ENCODE measurements at regions not wholly inside any gene's neighbourhood (a gene's known extent, or its start where the extent isn't known, plus 50 kb on each side); places are given as distances from the start of the nearest gene placed in this dataset.
"Not testable (repeated sequence)": the region's sequence is repeated elsewhere in the genome, so short reads cannot be mapped to it uniquely, and the experiment has no call there.

DNA sequence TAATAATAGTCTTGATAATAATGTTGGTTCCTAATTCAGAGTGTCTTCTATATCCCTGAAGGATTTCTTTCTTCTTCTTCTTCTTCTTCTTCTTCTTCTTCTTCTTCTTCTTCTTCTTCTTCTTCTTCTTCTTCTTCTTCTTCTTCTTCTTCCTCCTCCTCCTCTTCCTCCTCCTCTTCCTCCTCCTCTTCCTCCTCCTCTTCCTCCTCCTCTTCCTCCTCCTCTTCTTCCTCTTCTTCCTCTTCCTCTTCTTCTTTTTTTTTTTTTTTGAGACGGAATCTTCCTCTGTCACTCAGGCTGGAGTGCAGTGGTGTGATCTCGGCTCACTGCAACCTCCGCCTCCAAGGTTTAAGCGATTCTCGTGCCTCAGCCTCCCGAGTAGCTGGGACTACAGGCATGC lies 242.8 kb upstream of the CPHXL start:
- H3K4me1 ChIP-seq (ENCODE audit: control insufficient read depth in 1 of 2, insufficient read depth in 2 of 2, low read length in 2 of 2); H3K9me3 ChIP-seq (ENCODE audit: control insufficient read depth, low read length); H3K27ac ChIP-seq (ENCODE audit: low read depth in 1 of 2, low read length in 2 of 2); ATAC-seq (ENCODE audit: low FRiP score); DNase-seq; intact Hi-C loops (cut with DNase I); H3K27me3 ChIP-seq (ENCODE audit: control insufficient read depth in 1 of 2, insufficient read depth in 2 of 2, low read length in 1 of 2); H3K36me3 ChIP-seq (ENCODE audit: control insufficient read depth in 1 of 2, insufficient read depth in 2 of 2, low read length in 1 of 2); H3K4me3 ChIP-seq (ENCODE audit: low read length in 2 of 2): not testable (repeated sequence)
- WGBS, 2 donors: 91 to 92% methylated on average over 6 of the region's 6 CpGs

- no peak overlapping the region for H3K4me3 ChIP-seq (ENCODE audit: low read length in 2 of 2)
- H3K9me3 ChIP-seq (ENCODE audit: control insufficient read depth, low read length): no peaks in the 10 kb centered on the region
- no peak overlapping the region for H3K27ac ChIP-seq (ENCODE audit: low read depth in 1 of 2, low read length in 2 of 2)
- intact Hi-C loops (cut with DNase I): no loop called here
- H3K4me1 ChIP-seq (ENCODE audit: control insufficient read depth in 1 of 2, insufficient read depth in 2 of 2, low read length in 2 of 2): no peaks in the 10 kb centered on the region
- ATAC-seq (ENCODE audit: low FRiP score) (no peak), DNase-seq (no peak)
- 69 to 70% methylated on average over 2 of the region's 2 CpGs for WGBS, 2 donors
- no peaks in the 10 kb centered on the region for H3K36me3 ChIP-seq (ENCODE audit: control insufficient read depth in 1 of 2, insufficient read depth in 2 of 2, low read length in 1 of 2)
- no peaks in the 10 kb centered on the region for H3K27me3 ChIP-seq (ENCODE audit: control insufficient read depth in 1 of 2, insufficient read depth in 2 of 2, low read length in 1 of 2)
Observed at GRCh38 chr16:75971334-75971733, 245.0 kb upstream of the CPHXL start.

DNA sequence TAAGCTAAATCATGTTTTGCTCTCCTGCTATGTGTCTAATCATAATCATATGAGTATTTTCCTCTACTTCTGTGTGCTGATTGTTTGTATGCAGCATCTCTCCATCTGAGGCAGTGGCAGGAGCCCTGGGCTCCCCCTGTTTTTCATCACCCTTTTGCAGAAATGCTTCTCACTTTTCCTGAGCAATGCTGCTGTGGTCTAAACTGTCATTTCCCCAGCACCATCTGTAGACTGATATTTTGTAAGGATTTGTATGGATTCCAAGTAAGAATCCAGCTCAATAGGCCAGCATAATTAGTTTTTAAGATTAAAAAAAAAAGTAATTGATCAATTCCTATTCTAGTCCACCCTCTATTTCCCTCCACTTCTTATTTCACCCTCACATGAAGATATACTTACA lies 257.0 kb upstream of the CPHXL start:
- H3K27me3 ChIP-seq (ENCODE audit: control insufficient read depth in 1 of 2, insufficient read depth in 2 of 2, low read length in 1 of 2): no peaks in the 10 kb centered on the region
- DNase-seq (no peak), ATAC-seq (ENCODE audit: low FRiP score) (no peak)
- H3K9me3 ChIP-seq (ENCODE audit: control insufficient read depth, low read length): peaks cover 2% of the 10 kb centered on the region
- no peak overlapping the region for H3K27ac ChIP-seq (ENCODE audit: low read depth in 1 of 2, low read length in 2 of 2)
- H3K4me1 ChIP-seq (ENCODE audit: control insufficient read depth in 1 of 2, insufficient read depth in 2 of 2, low read length in 2 of 2): no peaks in the 10 kb centered on the region
- intact Hi-C loops (cut with DNase I): no loop called here
- H3K36me3 ChIP-seq (ENCODE audit: control insufficient read depth in 1 of 2, insufficient read depth in 2 of 2, low read length in 1 of 2): no peaks in the 10 kb centered on the region
- no peak overlapping the region for H3K4me3 ChIP-seq (ENCODE audit: low read length in 2 of 2)

- DNase-seq: no peak
- no peak for ATAC-seq (ENCODE audit: low FRiP score)
- no peaks in the 10 kb centered on the region for H3K27me3 ChIP-seq (ENCODE audit: control insufficient read depth in 1 of 2, insufficient read depth in 2 of 2, low read length in 1 of 2)
- 20 to 29% methylated on average over 4 of the region's 4 CpGs for WGBS, 2 donors
- intact Hi-C loops (cut with DNase I): no loop called here
- H3K36me3 ChIP-seq (ENCODE audit: control insufficient read depth in 1 of 2, insufficient read depth in 2 of 2, low read length in 1 of 2): no peaks in the 10 kb centered on the region
- no peak overlapping the region for H3K27ac ChIP-seq (ENCODE audit: low read depth in 1 of 2, low read length in 2 of 2)
- H3K4me1 ChIP-seq (ENCODE audit: control insufficient read depth in 1 of 2, insufficient read depth in 2 of 2, low read length in 2 of 2): no peaks in the 10 kb centered on the region
- H3K9me3 ChIP-seq (ENCODE audit: control insufficient read depth, low read length): peaks cover 2% of the 10 kb centered on the region
- H3K4me3 ChIP-seq (ENCODE audit: low read length in 2 of 2): no peak overlapping the region
Observed at GRCh38 chr16:75983741-75984381, 257.6 kb upstream of the CPHXL start.

- intact Hi-C loops (cut with DNase I): no loop called here
Observed at GRCh38 chr16:75987323-75987722, 261.0 kb upstream of the CPHXL start.

DNA sequence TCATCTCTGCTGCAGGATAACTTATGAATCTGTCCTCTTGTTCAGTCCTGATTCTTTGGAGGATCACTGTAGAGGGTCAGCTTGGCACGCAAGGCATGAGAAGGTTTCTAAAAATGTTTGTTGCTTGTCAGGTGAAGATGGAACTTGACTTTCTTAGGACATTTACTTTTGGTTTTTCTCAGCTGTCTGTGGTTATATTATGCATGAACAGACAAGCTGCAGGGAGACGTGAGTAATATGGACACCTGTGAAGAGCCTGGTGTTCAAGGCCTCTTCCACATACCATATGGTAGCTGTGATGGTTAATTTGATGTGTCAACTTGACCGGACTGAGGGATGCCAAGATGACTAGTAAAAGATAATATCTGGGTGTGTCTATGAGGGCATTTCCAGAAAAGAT lies 270.2 kb upstream of the CPHXL start:
- no peak for ATAC-seq (ENCODE audit: low FRiP score)
- no peaks in the 10 kb centered on the region for H3K4me1 ChIP-seq (ENCODE audit: control insufficient read depth in 1 of 2, insufficient read depth in 2 of 2, low read length in 2 of 2)
- intact Hi-C loops (cut with DNase I): loop anchor here in 1 of 2 donors (10.0 kb wide), 1 partner anchor 62 kb away; no protein-coding TSS in a partner anchor
- H3K27ac ChIP-seq (ENCODE audit: low read depth in 1 of 2, low read length in 2 of 2): no peak overlapping the region
- no peaks in the 10 kb centered on the region for H3K27me3 ChIP-seq (ENCODE audit: control insufficient read depth in 1 of 2, insufficient read depth in 2 of 2, low read length in 1 of 2)
- no peaks in the 10 kb centered on the region for H3K36me3 ChIP-seq (ENCODE audit: control insufficient read depth in 1 of 2, insufficient read depth in 2 of 2, low read length in 1 of 2)
- WGBS, 2 donors: 72 to 80% methylated on average over 3 of the region's 3 CpGs
- H3K4me3 ChIP-seq (ENCODE audit: low read length in 2 of 2): no peak overlapping the region
- H3K9me3 ChIP-seq (ENCODE audit: control insufficient read depth, low read length): no peaks in the 10 kb centered on the region
- DNase-seq: no peak

More at GRCh38 chr16:75987323-75987722, 261.0 kb upstream of the CPHXL start:
- ATAC-seq (ENCODE audit: low FRiP score) (no peak), DNase-seq (no peak)
- Histone ChIP-seq H3K36me3 (ENCODE audit: control insufficient read depth in 1 of 2, insufficient read depth in 2 of 2, low read length in 1 of 2) (no peaks in the 10 kb centered on the region), H3K4me1 (ENCODE audit: control insufficient read depth in 1 of 2, insufficient read depth in 2 of 2, low read length in 2 of 2) (no peaks in the 10 kb centered on the region), H3K27me3 (ENCODE audit: control insufficient read depth in 1 of 2, insufficient read depth in 2 of 2, low read length in 1 of 2) (no peaks in the 10 kb centered on the region), H3K27ac (ENCODE audit: low read depth in 1 of 2, low read length in 2 of 2) (no peak overlapping the region), H3K9me3 (ENCODE audit: control insufficient read depth, low read length) (peaks cover 2% of the 10 kb centered on the region), H3K4me3 (ENCODE audit: low read length in 2 of 2) (no peak overlapping the region)
- WGBS, 2 donors: 88 to 90% methylated on average over 2 of the region's 2 CpGs

DNA sequence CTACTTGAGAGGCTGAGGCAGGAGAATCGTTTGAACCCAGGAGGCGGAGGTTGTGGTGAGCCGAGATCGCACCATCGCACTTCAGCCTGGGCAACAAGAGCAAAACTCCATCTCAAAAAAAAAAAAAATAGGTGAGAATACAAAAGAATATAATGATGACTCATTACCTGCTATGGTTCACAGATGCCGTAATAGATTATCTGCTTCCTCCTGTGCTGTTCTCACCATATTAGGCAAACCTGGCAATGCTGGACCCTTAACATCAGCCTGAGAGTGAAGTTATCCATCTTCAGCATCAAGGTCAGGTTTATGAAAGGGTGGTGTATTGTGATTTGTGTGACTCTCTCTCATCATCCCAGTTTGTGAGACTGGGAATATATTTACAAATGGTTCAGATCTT lies 271.3 kb upstream of the CPHXL start:
- H3K9me3 ChIP-seq (ENCODE audit: control insufficient read depth, low read length): no peaks in the 10 kb centered on the region
- 92 to 94% methylated on average over 6 of the region's 6 CpGs for WGBS, 2 donors
- no peak overlapping the region for H3K27ac ChIP-seq (ENCODE audit: low read depth in 1 of 2, low read length in 2 of 2)
- ATAC-seq (ENCODE audit: low FRiP score) (no peak), DNase-seq (no peak)
- no peaks in the 10 kb centered on the region for H3K4me1 ChIP-seq (ENCODE audit: control insufficient read depth in 1 of 2, insufficient read depth in 2 of 2, low read length in 2 of 2)
- no peaks in the 10 kb centered on the region for H3K36me3 ChIP-seq (ENCODE audit: control insufficient read depth in 1 of 2, insufficient read depth in 2 of 2, low read length in 1 of 2)
- H3K4me3 ChIP-seq (ENCODE audit: low read length in 2 of 2): no peak overlapping the region
- no peaks in the 10 kb centered on the region for H3K27me3 ChIP-seq (ENCODE audit: control insufficient read depth in 1 of 2, insufficient read depth in 2 of 2, low read length in 1 of 2)
- intact Hi-C loops (cut with DNase I): loop anchor here in 1 of 2 donors (10.0 kb wide), 1 partner anchor 63 kb away; no protein-coding TSS in a partner anchor

- H3K4me1 ChIP-seq (ENCODE audit: control insufficient read depth in 1 of 2, insufficient read depth in 2 of 2, low read length in 2 of 2): no peaks in the 10 kb centered on the region
- no peak for DNase-seq
- 77 to 78% methylated on average over 1 of the region's 1 CpG for WGBS, 2 donors
- no peak for ATAC-seq (ENCODE audit: low FRiP score)
- H3K4me3 ChIP-seq (ENCODE audit: low read length in 2 of 2): no peak overlapping the region
- H3K27ac ChIP-seq (ENCODE audit: low read depth in 1 of 2, low read length in 2 of 2): no peak overlapping the region
- H3K9me3 ChIP-seq (ENCODE audit: control insufficient read depth, low read length): no peaks in the 10 kb centered on the region
- H3K36me3 ChIP-seq (ENCODE audit: control insufficient read depth in 1 of 2, insufficient read depth in 2 of 2, low read length in 1 of 2): no peaks in the 10 kb centered on the region
- intact Hi-C loops (cut with DNase I): no loop called here
- H3K27me3 ChIP-seq (ENCODE audit: control insufficient read depth in 1 of 2, insufficient read depth in 2 of 2, low read length in 1 of 2): no peaks in the 10 kb centered on the region
Observed at GRCh38 chr16:76007645-76008044, 269.6 kb upstream of the CNTNAP4 start.

GRCh38 chr16:76023835-76024234 lies 253.4 kb upstream of the CNTNAP4 start:
- DNase-seq (no peak), ATAC-seq (ENCODE audit: low FRiP score) (no peak)
- Histone ChIP-seq H3K27me3 (ENCODE audit: control insufficient read depth in 1 of 2, insufficient read depth in 2 of 2, low read length in 1 of 2) (no peaks in the 10 kb centered on the region), H3K36me3 (ENCODE audit: control insufficient read depth in 1 of 2, insufficient read depth in 2 of 2, low read length in 1 of 2) (no peaks in the 10 kb centered on the region), H3K4me1 (ENCODE audit: control insufficient read depth in 1 of 2, insufficient read depth in 2 of 2, low read length in 2 of 2) (no peaks in the 10 kb centered on the region), H3K4me3 (ENCODE audit: low read length in 2 of 2) (no peak overlapping the region), H3K9me3 (ENCODE audit: control insufficient read depth, low read length) (peaks cover 4% of the 10 kb centered on the region), H3K27ac (ENCODE audit: low read depth in 1 of 2, low read length in 2 of 2) (no peak overlapping the region)
- intact Hi-C loops (cut with DNase I): no loop called here
- WGBS, 2 donors: 70 to 75% methylated on average over 2 of the region's 2 CpGs

All from aorta (tissue), 5 donors.